ENCODE measurements at regions not wholly inside any gene's neighbourhood (a gene's known extent, or its start where the extent isn't known, plus 50 kb on each side); places are given as distances from the start of the nearest gene placed in this dataset.

DNA sequence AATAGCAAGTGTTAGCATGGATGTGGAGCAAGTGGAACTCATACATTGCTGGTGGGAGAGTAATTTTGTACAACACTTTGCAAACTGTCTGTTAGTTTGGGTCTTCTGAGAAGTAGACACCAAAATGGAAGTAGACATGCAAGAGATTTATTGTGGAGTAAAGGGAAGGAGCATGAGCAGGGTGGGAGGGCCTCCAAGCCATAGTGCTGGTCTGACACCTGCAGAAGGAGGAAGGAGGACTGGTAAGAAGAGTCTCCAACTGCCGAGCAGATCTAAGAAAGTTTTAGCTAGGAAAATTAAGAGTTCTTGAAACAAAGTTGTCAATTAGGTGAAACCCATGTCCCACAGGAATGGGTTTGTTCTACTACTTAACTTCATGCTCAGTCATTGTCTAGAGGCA lies 64.0 kb upstream of the DDIT4L start:
- Histone ChIP-seq H3K4me1 (no peaks in the 10 kb centered on the region), H3K27ac (no peak overlapping the region), H3K27me3 (no peaks in the 10 kb centered on the region), H3K4me3 (no peak overlapping the region), H3K36me3 (no peaks in the 10 kb centered on the region), H3K9me3 (no peaks in the 10 kb centered on the region)
- DNase-seq (ENCODE audit: low spot score): no peak
- TF ChIP-seq, protein P1, sequence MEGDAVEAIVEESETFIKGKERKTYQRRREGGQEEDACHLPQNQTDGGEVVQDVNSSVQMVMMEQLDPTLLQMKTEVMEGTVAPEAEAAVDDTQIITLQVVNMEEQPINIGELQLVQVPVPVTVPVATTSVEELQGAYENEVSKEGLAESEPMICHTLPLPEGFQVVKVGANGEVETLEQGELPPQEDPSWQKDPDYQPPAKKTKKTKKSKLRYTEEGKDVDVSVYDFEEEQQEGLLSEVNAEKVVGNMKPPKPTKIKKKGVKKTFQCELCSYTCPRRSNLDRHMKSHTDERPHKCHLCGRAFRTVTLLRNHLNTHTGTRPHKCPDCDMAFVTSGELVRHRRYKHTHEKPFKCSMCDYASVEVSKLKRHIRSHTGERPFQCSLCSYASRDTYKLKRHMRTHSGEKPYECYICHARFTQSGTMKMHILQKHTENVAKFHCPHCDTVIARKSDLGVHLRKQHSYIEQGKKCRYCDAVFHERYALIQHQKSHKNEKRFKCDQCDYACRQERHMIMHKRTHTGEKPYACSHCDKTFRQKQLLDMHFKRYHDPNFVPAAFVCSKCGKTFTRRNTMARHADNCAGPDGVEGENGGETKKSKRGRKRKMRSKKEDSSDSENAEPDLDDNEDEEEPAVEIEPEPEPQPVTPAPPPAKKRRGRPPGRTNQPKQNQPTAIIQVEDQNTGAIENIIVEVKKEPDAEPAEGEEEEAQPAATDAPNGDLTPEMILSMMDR (IDR thresholded peaks at IDR 0.05): no peak

GRCh38 chr4:100248476-100248875 lies 58.2 kb upstream of the DDIT4L start:
- H3K36me3 ChIP-seq: no peaks in the 10 kb centered on the region
- no peak overlapping the region for H3K27ac ChIP-seq
- no peaks in the 10 kb centered on the region for H3K27me3 ChIP-seq
- no peaks in the 10 kb centered on the region for H3K9me3 ChIP-seq
- H3K4me3 ChIP-seq: no peak overlapping the region
- TF ChIP-seq, protein P1 (IDR thresholded peaks at IDR 0.05): no peak
- H3K4me1 ChIP-seq: no peaks in the 10 kb centered on the region
- no peak for DNase-seq (ENCODE audit: low spot score)

GRCh38 chr4:100246697-100247096 lies 56.4 kb upstream of the DDIT4L start:
- no peak for DNase-seq (ENCODE audit: low spot score)
- Histone ChIP-seq H3K36me3 (no peaks in the 10 kb centered on the region), H3K27me3 (no peaks in the 10 kb centered on the region), H3K9me3 (no peaks in the 10 kb centered on the region), H3K4me1 (no peaks in the 10 kb centered on the region), H3K27ac (no peak overlapping the region), H3K4me3 (no peak overlapping the region)
- TF ChIP-seq, protein P1 (IDR thresholded peaks at IDR 0.05): no peak

- H3K36me3 ChIP-seq: no peaks in the 10 kb centered on the region
- H3K4me1 ChIP-seq: no peaks in the 10 kb centered on the region
- no peaks in the 10 kb centered on the region for H3K27me3 ChIP-seq
- DNase-seq (ENCODE audit: low spot score): no peak
- TF ChIP-seq, protein P1 (IDR thresholded peaks at IDR 0.05): no peak
- H3K27ac ChIP-seq: no peak overlapping the region
- no peaks in the 10 kb centered on the region for H3K9me3 ChIP-seq
- H3K4me3 ChIP-seq: no peak overlapping the region
Measured at GRCh38 chr4:100244347-100244746, 54.1 kb upstream of the DDIT4L start.
